NCI-H2171 (cell line): ENCODE measurements at regions not wholly inside any gene's neighbourhood (a gene's known extent, or its start where the extent isn't known, plus 50 kb on each side); places are given as distances from the start of the nearest gene placed in this dataset.
A peak's percentile ranks its signal among the peaks of the same experiment; 100 is the strongest.

Experiments used
- DNase-seq: peaks from one replicate; lab custom pipeline; 2025; lab: John Stamatoyannopoulos, UW

GRCh38 chr10:78567680-78568455 is 500.9 kb upstream of the ZMIZ1 start:
- no peak for DNase-seq

GRCh38 chr10:78568620-78569019 is 500.1 kb upstream of the ZMIZ1 start:
- DNase-seq = no peak

GRCh38 chr10:78570633-78571235 is 498.0 kb upstream of the ZMIZ1 start:
- DNase-seq = no peak

GRCh38 chr10:78571286-78571685 is 497.5 kb upstream of the ZMIZ1 start:
- no peak for DNase-seq

GRCh38 chr10:78571891-78572290 is 496.9 kb upstream of the ZMIZ1 start:
- no peak for DNase-seq

GRCh38 chr10:78572565-78572964 is 496.2 kb upstream of the ZMIZ1 start:
- no peak for DNase-seq

- no peak for DNase-seq
Measured at GRCh38 chr10:78574547-78574946, 494.2 kb upstream of the ZMIZ1 start.

GRCh38 chr10:78575400-78575799 is 493.4 kb upstream of the ZMIZ1 start:
- no peak for DNase-seq

GRCh38 chr10:78576276-78576675 is 492.5 kb upstream of the ZMIZ1 start:
- DNase-seq = no peak

GRCh38 chr10:78577712-78578111 is 491.1 kb upstream of the ZMIZ1 start:
- no peak for DNase-seq

GRCh38 chr10:78578929-78579328 is 489.8 kb upstream of the ZMIZ1 start:
- no peak for DNase-seq

- peak; percentile 33 for DNase-seq
Measured at GRCh38 chr10:78579576-78579975, 489.2 kb upstream of the ZMIZ1 start.

- peak; percentile 29 for DNase-seq
Measured at GRCh38 chr10:78579995-78580394, 488.8 kb upstream of the ZMIZ1 start.

- no peak for DNase-seq
Measured at GRCh38 chr10:78581133-78581694, 487.6 kb upstream of the ZMIZ1 start.

GRCh38 chr10:78582540-78582939 is 486.2 kb upstream of the ZMIZ1 start:
- no peak for DNase-seq

GRCh38 chr10:78584266-78584665 is 484.5 kb upstream of the ZMIZ1 start:
- DNase-seq = no peak

- DNase-seq = no peak
Measured at GRCh38 chr10:78584681-78585080, 484.1 kb upstream of the ZMIZ1 start.

GRCh38 chr10:78585952-78586351 is 482.8 kb upstream of the ZMIZ1 start:
- DNase-seq = no peak

- DNase-seq = no peak
Measured at GRCh38 chr10:78588194-78588811, 480.5 kb upstream of the ZMIZ1 start.

GRCh38 chr10:78589687-78590086 is 479.1 kb upstream of the ZMIZ1 start:
- no peak for DNase-seq

GRCh38 chr10:78591066-78591465 is 477.7 kb upstream of the ZMIZ1 start:
- DNase-seq = no peak

- DNase-seq = no peak
Measured at GRCh38 chr10:78594559-78595268, 474.1 kb upstream of the ZMIZ1 start.
